Suprapubic skin (tissue), 4 donors: ENCODE measurements at regions not wholly inside any gene's neighbourhood (a gene's known extent, or its start where the extent isn't known, plus 50 kb on each side); places are given as distances from the start of the nearest gene placed in this dataset.

Experiments used
- EP300 ChIP-seq: sonication (generic); formaldehyde crosslinking; IDR thresholded peaks from one replicate; pipeline ENCODE4 v1.6.1; 2017; ENCODE audit warnings: antibody characterized with exemption
- POLR2A ChIP-seq, 2 donors: fragments of 450-650 bp; IDR thresholded peaks; one replicate each; pipeline ENCODE4 v1.6.1; 2017; ENCODE audit warnings: antibody characterized with exemption in 2 of 2, mild to moderate bottlenecking in 2 of 2, moderate library complexity in 2 of 2
- POLR2AphosphoS5 ChIP-seq, 3 donors: sonication (generic); formaldehyde crosslinking; IDR thresholded peaks; one replicate each; pipeline ENCODE4 v1.6.1; 2017; ENCODE audit warnings: antibody characterized with exemption in 3 of 3
- TF ChIP-seq, protein P1 (sequence below), 2 donors: fragments of 200-600 bp in 1 of 2; fragments of 450-650 bp in 1 of 2; sonication (generic) in 1 of 2; IDR thresholded peaks; one replicate each; pipeline ENCODE4 v1.5.1; 2016 to 2019; ENCODE audit warnings: antibody characterized with exemption in 2 of 2, mild to moderate bottlenecking in 1 of 2, moderate library complexity in 1 of 2

DNA sequence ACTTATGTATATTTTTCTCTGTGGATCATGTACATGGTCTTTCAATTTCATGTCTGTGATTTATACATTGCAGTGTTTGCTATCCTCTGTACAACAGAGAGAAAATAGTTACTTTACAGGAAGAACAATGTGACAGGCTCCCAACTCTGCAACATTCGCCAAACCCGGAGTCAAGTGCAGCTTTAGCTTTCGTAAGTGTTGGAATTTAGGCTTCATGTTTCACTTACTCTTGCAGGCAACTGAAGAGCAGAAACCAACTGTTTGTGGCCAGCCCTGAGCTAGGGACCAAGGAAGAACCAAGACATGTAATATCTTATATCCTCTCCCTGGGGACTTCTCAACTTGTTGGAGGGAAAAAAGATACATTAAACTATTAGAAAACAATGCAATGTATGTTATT is 147.9 kb downstream of the C5orf15 start:
- TF ChIP-seq EP300 (no peak), POLR2AphosphoS5 (IDR thresholded peaks at IDR 0.05) (no peak), POLR2A (IDR thresholded peaks at IDR 0.05) (no peak)
- TF ChIP-seq, protein P1, sequence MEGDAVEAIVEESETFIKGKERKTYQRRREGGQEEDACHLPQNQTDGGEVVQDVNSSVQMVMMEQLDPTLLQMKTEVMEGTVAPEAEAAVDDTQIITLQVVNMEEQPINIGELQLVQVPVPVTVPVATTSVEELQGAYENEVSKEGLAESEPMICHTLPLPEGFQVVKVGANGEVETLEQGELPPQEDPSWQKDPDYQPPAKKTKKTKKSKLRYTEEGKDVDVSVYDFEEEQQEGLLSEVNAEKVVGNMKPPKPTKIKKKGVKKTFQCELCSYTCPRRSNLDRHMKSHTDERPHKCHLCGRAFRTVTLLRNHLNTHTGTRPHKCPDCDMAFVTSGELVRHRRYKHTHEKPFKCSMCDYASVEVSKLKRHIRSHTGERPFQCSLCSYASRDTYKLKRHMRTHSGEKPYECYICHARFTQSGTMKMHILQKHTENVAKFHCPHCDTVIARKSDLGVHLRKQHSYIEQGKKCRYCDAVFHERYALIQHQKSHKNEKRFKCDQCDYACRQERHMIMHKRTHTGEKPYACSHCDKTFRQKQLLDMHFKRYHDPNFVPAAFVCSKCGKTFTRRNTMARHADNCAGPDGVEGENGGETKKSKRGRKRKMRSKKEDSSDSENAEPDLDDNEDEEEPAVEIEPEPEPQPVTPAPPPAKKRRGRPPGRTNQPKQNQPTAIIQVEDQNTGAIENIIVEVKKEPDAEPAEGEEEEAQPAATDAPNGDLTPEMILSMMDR (IDR thresholded peaks at IDR 0.05), result no peak
